ENCODE measurements at regions not wholly inside any gene's neighbourhood (a gene's known extent, or its start where the extent isn't known, plus 50 kb on each side); places are given as distances from the start of the nearest gene placed in this dataset.
"Not testable (repeated sequence)": the region's sequence is repeated elsewhere in the genome, so short reads cannot be mapped to it uniquely, and the experiment has no call there.

DNA sequence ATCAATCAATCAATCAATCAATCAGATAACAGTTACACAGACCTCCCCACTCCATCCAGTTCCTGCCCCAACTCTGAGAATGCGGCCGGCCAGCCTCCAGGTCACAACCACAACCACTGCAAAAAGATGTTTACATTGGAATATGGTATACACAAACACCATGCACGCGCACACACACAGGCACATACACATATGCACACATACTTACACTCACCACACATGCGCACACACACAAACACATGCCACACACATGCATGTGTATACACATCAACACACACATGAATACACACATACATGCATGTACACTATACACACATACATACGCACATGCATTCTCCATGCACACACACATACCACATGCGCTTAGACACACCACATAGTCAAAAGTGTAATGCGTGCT is 131.1 kb downstream of the PXDC1 start:
- no peak for DNase-seq (ENCODE audit: low read depth in 3 of 3, low spot score in 2 of 3)

DNA sequence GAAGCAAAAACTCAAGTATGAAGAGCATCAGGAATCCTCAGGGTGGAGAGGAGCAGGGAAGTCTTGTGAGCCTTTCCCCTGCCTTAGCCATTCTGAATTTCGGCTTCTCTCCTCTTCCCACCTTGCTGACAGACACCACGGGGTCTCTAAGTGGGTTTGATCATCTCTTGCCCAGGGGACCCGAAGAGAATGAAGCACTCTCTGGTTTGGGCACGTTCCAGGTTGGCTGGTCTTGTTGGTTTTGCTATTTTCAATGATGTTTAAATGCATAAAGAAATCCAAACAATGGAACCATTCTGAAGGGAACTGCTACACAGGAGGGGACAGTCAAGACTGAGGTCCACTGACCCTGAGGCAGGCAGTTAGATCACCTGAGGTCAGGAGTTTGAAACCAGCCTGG is 131.7 kb downstream of the PXDC1 start:
- no peak for DNase-seq (ENCODE audit: low read depth in 3 of 3, low spot score in 2 of 3)

DNA sequence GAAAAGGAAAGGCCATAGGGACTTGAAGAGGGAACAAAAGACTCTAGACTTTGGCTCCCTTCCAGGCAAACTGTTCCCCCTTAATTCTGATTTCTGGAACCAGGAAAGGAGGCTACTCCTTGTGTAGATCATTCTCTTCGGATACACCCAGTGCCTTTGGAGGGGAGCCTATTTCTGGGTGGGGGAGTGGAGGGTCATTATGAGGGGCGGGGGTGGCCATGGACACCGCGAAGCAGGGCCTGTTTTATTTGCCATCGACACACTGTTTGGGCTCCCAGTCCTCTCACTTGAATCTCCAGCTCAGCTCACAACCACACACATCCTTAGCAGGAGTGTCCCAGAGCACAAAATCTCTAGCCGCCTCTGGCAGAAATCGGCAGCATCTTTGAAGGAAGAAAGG is 132.3 kb downstream of the PXDC1 start:
- no peak for DNase-seq (ENCODE audit: low read depth in 3 of 3, low spot score in 2 of 3)

DNA sequence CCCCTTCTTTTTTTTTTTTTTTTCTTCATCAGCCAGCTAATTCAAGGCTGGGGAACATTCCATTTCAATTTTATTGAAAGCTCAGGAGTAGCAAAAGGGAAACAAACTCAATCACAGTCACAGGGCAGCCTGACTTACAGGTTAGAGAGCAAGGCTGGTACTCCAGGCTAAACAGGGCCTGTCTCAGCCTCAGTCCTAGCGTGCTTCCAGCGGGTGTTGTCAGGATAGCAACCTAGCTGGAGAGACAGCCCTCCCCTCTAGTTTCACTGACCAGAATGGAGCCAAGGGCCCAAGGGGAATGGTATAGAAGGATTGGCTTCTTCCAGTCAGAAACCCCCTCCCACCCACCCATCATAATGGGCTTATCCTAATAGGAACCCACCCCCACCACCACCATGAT is 132.9 kb downstream of the PXDC1 start:
- DNase-seq (ENCODE audit: low read depth in 3 of 3, low spot score in 2 of 3) = no peak

DNA sequence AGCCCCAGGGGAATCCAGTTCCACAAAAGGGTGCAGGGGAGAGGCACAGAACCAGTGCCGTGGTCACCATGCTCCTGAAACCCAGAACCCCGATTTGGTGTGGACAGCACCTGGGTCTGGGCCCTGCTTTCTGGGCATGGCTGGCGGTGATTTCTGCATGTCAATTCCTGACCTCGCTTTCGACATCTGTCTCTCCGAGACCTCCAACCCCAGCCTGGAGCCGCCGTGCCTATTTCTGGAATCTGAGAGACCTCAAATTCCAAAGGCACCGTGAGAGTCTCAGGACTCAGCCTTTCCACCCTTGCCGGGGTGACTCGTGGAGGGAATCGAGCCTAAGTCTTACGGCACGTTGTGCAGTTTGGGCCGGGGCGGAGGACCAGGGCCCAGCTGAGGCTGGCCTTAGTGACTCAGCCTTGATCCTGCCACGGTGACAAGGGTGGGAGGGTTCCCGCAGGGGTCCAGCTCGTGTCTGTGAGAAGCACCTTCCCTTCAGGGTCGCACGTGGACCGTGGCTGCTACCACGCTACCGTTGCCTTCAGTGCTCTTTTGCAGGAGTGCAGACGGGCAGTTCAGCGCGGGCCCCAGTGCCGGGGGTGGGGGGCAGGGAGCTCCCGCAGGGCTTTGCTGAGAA is 133.7 kb downstream of the PXDC1 start:
- DNase-seq (ENCODE audit: low read depth in 3 of 3, low spot score in 2 of 3) = no peak

DNA sequence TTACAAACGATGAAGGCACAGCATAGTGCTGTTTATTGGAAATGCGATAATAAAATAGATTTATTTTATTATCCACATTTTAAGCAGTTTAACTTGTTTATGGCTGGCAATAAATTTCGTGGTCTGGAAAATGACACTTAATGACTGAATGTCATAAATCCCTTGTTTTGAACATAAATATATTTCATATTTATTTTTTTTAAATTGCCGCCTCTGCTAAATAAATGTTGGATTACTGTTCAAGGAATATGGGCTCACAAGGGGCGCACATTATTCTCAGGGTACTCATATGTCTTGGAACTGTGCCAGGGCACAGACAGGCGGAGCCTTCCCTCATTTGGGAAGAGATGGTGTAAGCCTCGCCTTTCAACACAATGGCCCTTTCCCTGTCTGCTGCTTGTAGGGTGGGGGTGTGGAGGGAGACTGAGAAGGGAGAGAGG is 134.3 kb downstream of the PXDC1 start:
- DNase-seq (ENCODE audit: low read depth in 3 of 3, low spot score in 2 of 3) = no peak

DNA sequence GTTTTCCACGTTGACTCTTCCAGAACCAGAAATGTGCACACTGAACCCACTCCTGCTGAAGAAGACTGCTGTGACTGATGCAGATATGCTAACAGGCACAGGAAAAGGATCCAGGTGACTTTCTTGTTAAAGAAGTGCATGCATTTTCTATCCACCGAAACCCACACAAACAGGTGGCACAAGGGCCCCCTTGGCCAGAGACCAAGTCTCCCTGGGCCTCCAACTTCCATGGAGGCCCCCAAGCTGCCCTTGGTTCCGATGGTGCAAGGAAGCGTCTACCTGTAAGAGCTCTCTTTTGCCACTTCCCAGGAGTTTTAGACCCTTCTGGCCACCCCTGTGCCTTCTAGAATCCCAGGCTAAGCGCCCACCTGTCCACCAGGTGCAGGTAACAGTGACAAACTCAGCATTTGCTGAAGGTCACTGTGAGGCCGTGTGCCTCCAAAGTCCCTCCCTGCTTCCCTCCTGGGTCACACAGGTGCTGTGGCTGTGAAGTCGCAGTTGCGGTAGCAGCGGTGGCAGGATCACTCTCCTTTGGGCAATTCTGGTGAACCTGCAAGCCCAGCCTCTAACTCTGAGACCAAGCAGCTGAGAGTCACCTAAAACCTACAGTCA is 134.8 kb downstream of the PXDC1 start:
- no peak for DNase-seq (ENCODE audit: low read depth in 3 of 3, low spot score in 2 of 3)

DNA sequence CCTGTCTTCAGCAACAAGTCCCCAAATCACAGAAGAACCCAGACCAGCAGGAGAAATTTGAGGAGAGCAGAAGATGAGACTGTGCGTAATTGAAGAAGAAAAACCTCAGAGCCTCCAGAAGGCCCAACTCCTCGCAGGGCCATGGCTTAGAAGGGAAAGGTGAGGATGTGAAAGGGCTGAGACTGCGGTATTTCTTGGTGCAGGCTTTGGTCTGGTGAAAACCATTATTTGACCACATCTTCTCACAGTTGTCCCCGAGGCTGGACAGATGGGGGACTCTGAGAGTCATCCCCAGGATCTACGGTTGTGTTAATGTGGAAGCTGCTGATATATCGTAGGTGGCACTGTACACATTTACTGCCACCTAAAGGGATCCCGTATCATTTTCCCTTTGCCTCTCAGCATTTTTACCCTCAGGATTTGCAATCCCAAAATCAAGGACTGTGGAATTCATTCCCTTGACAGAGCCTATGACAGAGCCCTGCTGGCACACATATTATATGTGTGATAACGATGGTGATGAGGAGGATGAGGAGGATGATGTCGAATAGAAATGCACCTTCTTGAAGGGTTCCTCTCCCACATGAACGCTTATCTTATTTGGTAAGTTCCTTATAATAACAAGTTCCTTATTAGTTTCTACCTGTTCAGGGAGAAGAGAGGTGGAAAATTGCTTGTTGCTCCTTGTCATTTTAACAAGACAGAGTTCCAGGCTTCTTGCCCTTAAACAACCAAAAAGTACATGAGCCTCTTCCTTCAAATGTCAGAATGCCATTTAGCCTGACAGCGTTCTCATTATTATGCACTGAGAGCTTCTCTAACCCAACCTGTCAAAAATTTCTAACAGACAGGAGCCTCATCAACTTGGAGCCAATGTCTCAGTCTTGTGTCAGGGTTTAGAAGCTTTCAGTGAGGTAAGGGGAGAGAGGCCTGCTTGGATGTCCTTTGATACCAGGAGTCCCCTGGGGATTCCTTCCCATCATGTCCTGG is 135.8 kb downstream of the PXDC1 start:
- no peak for DNase-seq (ENCODE audit: low read depth in 3 of 3, low spot score in 2 of 3)

DNA sequence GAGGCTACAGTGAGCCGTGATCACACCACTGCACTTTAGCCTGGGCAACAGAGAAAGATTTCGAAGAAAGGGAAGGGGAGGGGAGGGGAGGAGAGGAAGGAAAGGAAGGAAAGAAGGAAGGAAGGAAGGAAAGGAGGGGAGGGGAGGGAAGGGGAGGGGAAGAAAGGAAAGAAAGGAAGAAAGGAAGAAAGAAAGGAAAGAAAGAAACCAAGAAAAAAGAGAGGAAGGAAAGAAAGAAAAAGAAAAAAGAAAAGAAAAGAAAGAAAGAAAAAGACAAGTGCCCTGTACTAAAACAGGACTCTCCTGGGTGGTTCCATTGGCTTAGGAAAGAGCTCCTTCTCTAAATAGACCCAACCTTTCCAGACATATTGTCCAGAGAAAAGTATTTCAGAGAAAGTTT is 136.6 kb downstream of the PXDC1 start:
- DNase-seq (ENCODE audit: low read depth in 3 of 3, low spot score in 2 of 3) = no peak

DNA sequence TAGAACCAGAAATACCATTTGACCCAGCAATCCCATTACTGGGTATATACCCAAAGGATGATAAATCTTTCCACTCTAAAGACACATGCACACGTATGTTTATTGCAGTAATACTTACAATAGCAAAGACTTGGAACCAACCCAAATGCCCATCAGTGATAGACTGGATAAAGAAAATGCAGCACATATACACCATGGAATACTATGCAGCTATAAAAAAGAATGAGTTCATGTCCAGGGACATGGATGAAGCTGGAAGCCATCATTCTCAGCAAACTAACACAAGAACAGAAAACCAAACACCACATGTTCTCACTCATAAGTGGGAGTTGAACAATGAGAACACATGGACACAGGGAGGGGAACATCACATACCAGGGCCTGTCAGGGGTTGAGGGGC is 137.9 kb downstream of the PXDC1 start:
- DNase-seq (ENCODE audit: low read depth in 3 of 3, low spot score in 2 of 3) = not testable (repeated sequence)

DNA sequence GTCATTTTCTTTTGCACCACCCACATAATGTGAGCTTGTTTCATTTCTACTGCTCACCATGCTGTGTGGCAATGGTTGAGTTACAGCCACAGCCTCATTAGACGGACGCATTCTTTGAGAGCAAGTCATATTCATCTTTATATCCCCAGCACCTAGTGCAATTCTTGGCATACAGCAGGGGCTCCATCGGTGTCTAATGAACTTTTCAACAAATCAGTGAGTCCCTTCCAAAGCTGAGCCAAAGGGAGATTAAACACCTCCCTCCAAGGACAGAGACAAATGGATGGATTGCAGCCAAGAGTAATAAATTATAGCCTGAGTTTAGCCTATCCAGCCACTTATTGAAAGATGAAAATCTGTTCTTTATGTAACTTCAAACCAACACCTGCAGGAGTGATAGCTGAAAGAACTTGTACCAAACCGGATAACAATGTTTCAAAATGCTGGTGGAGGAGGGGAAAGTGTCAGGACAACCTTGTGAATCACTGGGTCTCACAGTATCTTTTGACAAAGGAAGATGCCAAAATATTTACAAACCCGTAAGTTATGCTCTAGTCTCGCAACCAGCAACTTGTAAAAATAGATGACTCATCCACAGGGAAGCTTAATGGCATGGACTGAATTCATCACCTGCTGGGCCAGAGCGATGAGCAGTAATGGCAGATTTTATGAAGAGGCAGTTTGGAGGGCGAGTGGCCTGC is 139.0 kb downstream of the PXDC1 start:
- no peak for DNase-seq (ENCODE audit: low read depth in 3 of 3, low spot score in 2 of 3)

DNA sequence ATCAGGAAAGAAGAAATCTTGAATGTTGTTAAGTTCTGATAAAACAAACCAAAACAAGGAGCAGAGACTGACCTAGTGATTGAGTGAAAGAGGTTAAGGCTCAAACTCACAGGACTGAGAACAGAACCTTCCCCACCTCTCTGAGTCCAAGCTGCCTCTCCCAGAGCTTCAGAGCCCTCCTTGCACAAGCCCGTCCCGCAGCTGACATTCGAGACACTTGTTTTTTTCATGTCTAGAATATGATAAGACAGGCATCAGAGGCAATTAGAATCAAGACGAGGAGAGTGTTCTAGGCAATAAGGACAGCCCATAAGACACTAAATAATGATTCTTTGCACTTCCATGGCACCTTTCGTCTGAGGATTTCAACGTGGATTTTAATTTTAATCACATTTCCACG is 140.6 kb downstream of the PXDC1 start:
- DNase-seq (ENCODE audit: low read depth in 3 of 3, low spot score in 2 of 3) = no peak

DNA sequence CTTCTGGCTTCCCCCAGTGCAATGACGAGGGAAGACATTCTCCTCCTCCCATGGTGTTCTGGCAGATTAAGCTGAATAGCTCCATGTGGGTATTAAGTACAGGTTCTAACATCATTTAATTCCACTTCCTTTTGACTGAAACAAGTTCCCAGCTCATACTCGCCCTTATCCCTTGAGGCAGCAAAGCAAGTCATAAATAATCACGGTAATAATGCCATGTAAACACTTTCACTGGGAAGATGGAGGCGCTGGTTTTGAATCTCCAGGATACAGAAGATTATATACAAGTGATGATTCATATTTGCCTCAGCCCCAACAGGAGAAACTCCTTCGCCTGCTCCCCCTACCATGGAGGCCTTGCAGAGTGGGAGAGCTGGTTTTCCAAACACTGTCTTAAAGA is 141.3 kb downstream of the PXDC1 start:
- no peak for DNase-seq (ENCODE audit: low read depth in 3 of 3, low spot score in 2 of 3)

DNA sequence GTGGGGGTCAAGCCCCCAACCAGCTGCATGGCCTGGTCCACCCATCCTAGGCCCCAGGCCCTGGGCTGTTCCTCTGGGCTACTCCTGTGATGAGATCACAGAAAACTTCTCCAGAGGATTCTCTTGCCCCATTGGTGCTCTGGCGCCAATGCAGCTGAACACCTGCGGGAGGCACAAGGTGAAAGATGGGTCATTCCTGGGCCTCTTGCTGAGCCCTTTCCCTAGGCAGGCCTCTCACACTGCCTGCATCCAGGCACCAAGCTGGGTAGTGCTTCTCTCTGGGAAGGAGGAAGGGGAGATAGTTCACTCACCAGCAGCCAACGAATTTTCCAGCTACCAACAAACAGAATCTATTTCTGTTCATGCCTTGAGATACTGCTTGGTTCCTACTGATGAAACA is 142.1 kb downstream of the PXDC1 start:
- DNase-seq (ENCODE audit: low read depth in 3 of 3, low spot score in 2 of 3) = no peak

DNA sequence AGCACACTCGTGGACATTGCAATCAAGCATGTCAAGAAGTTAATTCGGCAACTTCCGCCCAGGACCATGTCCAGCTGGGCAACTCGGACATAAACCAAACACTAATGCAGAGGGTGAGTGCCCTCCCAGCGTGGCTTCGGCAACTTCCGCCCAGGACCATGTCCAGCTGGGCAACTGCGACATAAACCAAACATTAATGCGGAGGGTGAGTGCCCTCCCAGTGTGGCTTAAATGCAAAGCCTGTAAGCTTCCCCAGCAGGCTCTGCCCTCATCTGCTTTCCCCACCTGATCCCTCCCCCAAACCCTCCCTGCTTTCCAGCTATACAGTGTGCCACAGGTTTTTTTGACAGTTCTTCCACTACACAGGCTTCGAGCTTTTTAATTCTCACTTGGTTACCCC is 143.4 kb downstream of the PXDC1 start:
- no peak for DNase-seq (ENCODE audit: low read depth in 3 of 3, low spot score in 2 of 3)

DNA sequence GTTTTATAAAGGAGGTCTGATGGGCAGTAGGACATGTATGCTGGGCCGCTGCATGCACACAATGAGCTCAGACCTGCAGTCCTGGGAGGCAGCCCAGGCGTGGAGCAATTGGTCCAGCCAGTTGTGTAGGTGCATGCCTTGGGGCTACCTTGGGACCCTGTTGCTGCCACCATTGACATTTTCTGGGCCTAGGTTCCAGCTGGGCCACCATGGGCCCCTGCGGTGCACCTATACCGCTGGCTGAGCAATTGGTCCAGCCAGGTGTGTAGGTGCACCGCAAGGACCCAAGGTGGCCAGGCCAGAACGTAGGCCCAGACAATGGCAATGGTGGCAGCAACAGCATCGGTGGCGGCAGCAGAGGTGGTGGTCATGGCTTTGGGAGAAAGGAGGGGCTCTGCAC is 143.9 kb downstream of the PXDC1 start:
- DNase-seq (ENCODE audit: low read depth in 3 of 3, low spot score in 2 of 3) = no peak

DNA sequence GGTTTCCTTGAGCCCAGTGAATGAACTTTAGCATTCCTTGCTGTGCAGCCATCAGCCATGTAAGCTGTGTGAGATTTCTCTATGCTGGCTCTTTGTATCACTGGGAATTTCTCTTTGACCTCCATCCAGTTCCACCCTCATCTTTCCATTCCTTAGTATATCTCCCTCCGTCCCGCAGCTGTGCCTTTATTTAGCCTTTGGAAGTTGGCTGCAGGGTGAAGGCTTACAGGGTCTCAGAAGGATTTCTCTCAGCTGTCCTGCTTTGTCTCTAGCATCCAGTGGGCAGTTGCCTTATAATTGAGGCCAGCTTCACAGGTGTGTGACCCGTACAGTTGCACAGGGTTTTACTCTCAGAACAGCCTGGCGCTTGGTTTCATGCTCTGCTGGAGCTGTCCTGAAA is 144.3 kb downstream of the PXDC1 start:
- DNase-seq (ENCODE audit: low read depth in 3 of 3, low spot score in 2 of 3) = no peak

DNA sequence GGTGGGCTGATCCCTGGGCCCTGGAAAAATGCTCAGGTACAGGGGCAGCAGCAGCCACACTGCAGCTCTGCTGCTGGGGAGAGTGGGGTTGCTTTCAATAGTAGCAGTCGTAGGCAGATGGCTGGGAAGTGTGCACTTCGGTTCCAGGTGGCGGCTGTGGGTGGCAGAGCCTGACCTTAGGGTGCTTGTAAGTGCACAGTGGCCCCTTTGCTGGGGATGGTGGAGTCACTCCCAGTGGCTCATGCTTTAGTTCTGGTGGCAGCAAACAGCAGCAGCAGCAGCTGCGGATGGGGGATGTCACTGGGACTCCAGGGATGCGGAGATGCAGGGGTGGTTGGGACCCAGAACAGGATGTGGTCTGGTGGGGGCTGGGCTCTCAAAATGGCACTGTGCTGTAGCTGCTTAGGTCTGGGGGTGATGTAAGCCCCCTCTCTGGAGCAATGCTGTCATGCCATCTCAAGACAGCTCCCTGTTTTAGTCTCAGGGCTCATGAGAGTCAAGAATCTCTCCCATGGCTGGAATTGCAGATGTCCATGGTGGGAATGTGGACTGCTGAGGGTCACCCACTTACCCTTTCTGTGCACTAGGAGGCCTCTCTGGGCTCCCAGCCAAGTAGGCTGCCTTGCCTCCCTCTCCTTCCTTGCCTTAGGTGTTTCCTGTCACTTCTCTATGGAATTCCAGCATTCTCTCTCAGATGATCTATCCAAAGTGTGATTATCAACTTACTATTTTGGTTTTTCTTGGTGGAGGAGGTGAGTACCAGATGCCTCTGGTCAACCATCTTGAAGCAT is 146.7 kb upstream of the SLC22A23 start:
- no peak for DNase-seq (ENCODE audit: low read depth in 3 of 3, low spot score in 2 of 3)

DNA sequence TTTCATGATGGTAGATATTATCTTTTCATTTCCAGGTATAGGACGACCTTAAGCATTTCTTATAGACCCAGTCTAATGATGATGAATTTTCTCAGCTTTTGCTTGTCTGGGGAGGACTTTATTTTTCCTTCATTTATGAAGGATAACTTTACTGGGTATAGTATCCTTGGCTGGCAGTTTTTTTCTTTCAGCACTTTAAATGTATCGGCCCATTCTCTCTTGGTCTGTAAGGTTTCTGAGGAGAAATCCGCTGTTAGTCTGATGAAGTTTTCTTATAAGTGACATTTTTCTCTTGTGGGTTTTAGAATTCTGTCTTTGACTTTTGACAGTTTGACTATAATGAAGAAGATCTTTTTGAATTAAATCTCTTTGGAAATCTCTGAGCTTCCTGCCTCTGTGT is 144.7 kb upstream of the SLC22A23 start:
- no peak for DNase-seq (ENCODE audit: low read depth in 3 of 3, low spot score in 2 of 3)

DNA sequence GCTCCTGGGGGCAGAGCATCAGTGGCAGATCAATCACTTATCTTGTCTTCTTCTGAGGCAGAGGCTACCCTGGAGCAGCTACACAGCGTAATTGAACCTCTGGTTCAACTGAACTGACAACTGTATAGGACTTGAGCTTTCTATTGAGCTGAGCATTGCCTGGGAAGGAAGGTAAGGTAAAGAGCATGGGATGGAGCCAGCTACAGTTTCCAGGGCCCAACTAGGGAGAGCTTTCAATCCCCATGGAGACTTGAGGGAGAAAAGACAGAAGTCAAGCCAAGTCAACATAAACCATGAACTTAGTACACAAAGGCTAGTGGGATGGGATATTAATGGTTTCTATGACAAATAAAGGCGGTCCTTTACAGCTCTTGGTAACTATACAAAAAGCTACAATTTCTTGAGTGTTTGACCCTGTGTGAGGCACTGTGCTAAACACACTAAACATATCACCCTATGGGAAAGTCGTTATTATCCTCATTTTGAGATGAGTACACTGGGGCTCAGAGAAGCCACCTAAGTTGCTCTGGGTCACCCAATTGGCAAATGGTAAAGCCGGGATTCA is 140.7 kb upstream of the SLC22A23 start:
- DNase-seq (ENCODE audit: low read depth in 3 of 3, low spot score in 2 of 3) = no peak
